B cell (primary cell): ENCODE measurements at regions not wholly inside any gene's neighbourhood (a gene's known extent, or its start where the extent isn't known, plus 50 kb on each side); places are given as distances from the start of the nearest gene placed in this dataset.

Experiments
- CTCF ChIP-seq: fragments of 200-600 bp; IDR thresholded peaks from one replicate; pipeline ENCODE4 v1.8.0; 2022; ENCODE audit warnings: antibody characterized with exemption, mild to moderate bottlenecking
- EZH2 ChIP-seq: IDR thresholded peaks from 2 replicates; pipeline ENCODE4 v1.6.1; 2012; ENCODE audit warnings: borderline replicate concordance, low read depth, mild to moderate bottlenecking, moderate library complexity, low read length; ENCODE audit not compliant: insufficient read depth, poor library complexity, severe bottlenecking

DNA sequence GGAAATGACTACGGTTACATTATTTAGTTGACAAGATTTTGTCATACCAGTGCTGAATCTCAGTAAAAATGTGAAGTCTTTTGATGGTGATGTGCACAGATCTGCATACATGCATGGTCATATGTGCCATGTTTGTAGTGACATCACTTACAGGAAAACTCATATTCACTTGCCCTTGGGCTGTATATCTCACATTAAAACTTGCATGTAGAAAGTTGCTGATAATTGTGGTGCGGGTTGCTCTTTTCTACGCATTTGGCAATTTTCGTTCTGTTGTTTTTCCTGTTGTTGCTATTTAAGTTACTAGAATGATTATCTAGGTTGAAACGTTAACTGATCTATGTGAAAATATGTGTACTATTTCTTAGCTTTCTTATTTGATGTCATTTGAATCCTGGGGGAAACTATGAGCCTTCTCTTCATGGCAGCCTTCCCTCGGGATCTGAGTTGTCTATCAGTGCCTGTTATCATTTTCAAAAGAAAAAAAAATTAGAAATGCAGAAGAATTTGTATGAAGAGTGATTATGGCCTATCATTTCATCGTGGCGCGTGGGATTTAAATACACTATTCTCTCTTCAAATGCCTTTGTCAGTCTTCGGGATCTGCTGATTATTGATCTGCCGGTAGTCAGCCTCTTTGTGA, 296.6 kb downstream of the TMX3 start:
- TF ChIP-seq CTCF, result no peak
- TF ChIP-seq EZH2, result no peak
